HFFc6 (cell line): ENCODE measurements at regions not wholly inside any gene's neighbourhood (a gene's known extent, or its start where the extent isn't known, plus 50 kb on each side); places are given as distances from the start of the nearest gene placed in this dataset.

Experiments
- DNase-seq: peaks from one replicate; pipeline ENCODE4 v3.0.0-alpha.2; 2018
- H3K27ac Mint-ChIP-seq: 2 replicates; pipeline ENCODE4 v1.8.0; 2020; ENCODE audit warnings: mild to moderate bottlenecking, mixed read lengths
- H3K27me3 Mint-ChIP-seq: 2 replicates; pipeline ENCODE4 v1.8.0; 2021; ENCODE audit warnings: mild to moderate bottlenecking, moderate library complexity, mixed read lengths; ENCODE audit not compliant: insufficient read depth
- H3K36me3 Mint-ChIP-seq: 2 replicates; pipeline ENCODE4 v1.8.0; 2021; ENCODE audit warnings: low read depth, mixed read lengths
- H3K4me1 Mint-ChIP-seq: 2 replicates; pipeline ENCODE4 v1.8.0; 2020; ENCODE audit warnings: low read depth, mixed read lengths
- H3K4me3 Mint-ChIP-seq: 2 replicates; pipeline ENCODE4 v1.8.0; 2020; ENCODE audit warnings: mild to moderate bottlenecking, moderate library complexity, mixed read lengths
- H3K9me3 Mint-ChIP-seq: 2 replicates; pipeline ENCODE4 v1.8.0; 2020; ENCODE audit warnings: mild to moderate bottlenecking, mixed read lengths
- TF ChIP-seq, protein P1 (sequence below): fragments of 200-600 bp; sonication (generic); IDR thresholded peaks from 2 replicates; pipeline ENCODE4 v1.5.0; 2021; ENCODE audit warnings: antibody characterized with exemption, mild to moderate bottlenecking

- Mint-ChIP-seq H3K9me3 (peaks cover 33% of the 10 kb centered on the region), H3K36me3 (no peaks in the 10 kb centered on the region), H3K4me3 (no peak overlapping the region), H3K27me3 (no peaks in the 10 kb centered on the region), H3K27ac (no peak overlapping the region), H3K4me1 (no peaks in the 10 kb centered on the region)
- DNase-seq: no peak
- TF ChIP-seq, protein P1, sequence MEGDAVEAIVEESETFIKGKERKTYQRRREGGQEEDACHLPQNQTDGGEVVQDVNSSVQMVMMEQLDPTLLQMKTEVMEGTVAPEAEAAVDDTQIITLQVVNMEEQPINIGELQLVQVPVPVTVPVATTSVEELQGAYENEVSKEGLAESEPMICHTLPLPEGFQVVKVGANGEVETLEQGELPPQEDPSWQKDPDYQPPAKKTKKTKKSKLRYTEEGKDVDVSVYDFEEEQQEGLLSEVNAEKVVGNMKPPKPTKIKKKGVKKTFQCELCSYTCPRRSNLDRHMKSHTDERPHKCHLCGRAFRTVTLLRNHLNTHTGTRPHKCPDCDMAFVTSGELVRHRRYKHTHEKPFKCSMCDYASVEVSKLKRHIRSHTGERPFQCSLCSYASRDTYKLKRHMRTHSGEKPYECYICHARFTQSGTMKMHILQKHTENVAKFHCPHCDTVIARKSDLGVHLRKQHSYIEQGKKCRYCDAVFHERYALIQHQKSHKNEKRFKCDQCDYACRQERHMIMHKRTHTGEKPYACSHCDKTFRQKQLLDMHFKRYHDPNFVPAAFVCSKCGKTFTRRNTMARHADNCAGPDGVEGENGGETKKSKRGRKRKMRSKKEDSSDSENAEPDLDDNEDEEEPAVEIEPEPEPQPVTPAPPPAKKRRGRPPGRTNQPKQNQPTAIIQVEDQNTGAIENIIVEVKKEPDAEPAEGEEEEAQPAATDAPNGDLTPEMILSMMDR: no peak
Measured at GRCh38 chr2:138979131-138979785, 199.1 kb upstream of the NXPH2 start.

DNA sequence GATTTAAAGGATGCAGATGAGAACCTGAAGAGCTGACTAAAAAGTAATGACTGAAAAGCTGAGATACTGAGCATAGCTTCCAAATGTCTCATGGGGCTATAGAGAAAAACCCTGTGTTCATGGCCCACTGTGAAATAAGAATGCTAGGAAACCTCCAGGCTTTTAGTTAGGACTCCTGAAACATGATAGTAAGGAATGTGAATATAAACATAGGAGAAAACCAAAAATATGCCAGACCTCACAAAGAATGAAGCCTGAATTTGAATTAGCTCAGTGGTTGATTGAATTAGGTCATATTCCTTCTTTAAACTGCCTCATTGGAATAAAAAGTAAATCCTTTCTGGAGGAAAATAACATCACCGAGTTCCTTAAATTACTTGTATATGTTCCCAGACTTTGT is 194.5 kb upstream of the NXPH2 start:
- no peak for DNase-seq
- Mint-ChIP-seq H3K36me3 (no peaks in the 10 kb centered on the region), H3K4me1 (no peaks in the 10 kb centered on the region), H3K27me3 (no peaks in the 10 kb centered on the region; the same call in 1 of the 2 replicates), H3K4me3 (no peak overlapping the region), H3K27ac (no peak overlapping the region), H3K9me3 (peaks cover 33% of the 10 kb centered on the region)
- TF ChIP-seq, protein P1: no peak

DNA sequence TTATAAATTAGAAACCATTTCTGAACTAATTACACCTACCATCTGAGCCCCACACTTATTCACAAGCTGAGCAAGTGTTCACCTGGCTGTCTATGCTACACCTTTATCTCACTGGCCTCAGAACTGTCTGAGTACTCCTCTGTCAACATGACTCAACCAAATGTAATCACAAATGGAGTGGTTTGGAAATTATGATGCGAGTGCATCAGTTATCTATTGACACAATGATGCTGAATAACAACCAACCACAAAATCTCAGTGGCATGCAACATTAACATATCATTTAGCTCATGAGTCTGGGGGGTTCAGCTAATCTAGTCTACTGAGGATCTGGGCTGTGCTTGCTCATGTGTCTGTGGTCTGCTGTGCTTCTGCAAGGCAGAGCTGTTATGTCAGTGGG is 184.2 kb upstream of the NXPH2 start:
- TF ChIP-seq, protein P1: no peak
- H3K4me1 Mint-ChIP-seq: no peaks in the 10 kb centered on the region
- no peak overlapping the region for H3K27ac Mint-ChIP-seq
- peaks cover 38% of the 10 kb centered on the region for H3K9me3 Mint-ChIP-seq
- no peaks in the 10 kb centered on the region for H3K36me3 Mint-ChIP-seq
- no peaks in the 10 kb centered on the region for H3K27me3 Mint-ChIP-seq
- DNase-seq: no peak
- H3K4me3 Mint-ChIP-seq: no peak overlapping the region

GRCh38 chr2:138962686-138963085 is 182.5 kb upstream of the NXPH2 start:
- TF ChIP-seq, protein P1: no peak
- DNase-seq: no peak
- Mint-ChIP-seq H3K36me3 (no peaks in the 10 kb centered on the region), H3K9me3 (peaks cover 42% of the 10 kb centered on the region), H3K4me1 (no peaks in the 10 kb centered on the region), H3K4me3 (no peak overlapping the region), H3K27ac (no peak overlapping the region), H3K27me3 (no peaks in the 10 kb centered on the region)

GRCh38 chr2:138960191-138960590 is 180.0 kb upstream of the NXPH2 start:
- Mint-ChIP-seq H3K36me3 (no peaks in the 10 kb centered on the region), H3K27me3 (no peaks in the 10 kb centered on the region), H3K4me1 (no peaks in the 10 kb centered on the region), H3K9me3 (peaks cover 33% of the 10 kb centered on the region), H3K4me3 (no peak overlapping the region), H3K27ac (no peak overlapping the region)
- TF ChIP-seq, protein P1: no peak
- DNase-seq: no peak
